ENCODE measurements at regions not wholly inside any gene's neighbourhood (a gene's known extent, or its start where the extent isn't known, plus 50 kb on each side); places are given as distances from the start of the nearest gene placed in this dataset.
"Not testable (repeated sequence)": the region's sequence is repeated elsewhere in the genome, so short reads cannot be mapped to it uniquely, and the experiment has no call there.

- POLR2A ChIA-PET: no interaction called here
- in situ Hi-C loops (cut with MboI): no loop called here
- no peak overlapping the region for H3K4me2 ChIP-seq (ENCODE audit: insufficient read depth, low read length)
- no peaks in the 10 kb centered on the region for H3K79me2 ChIP-seq (ENCODE audit: control insufficient read depth, insufficient read depth, low read length)
- 5% methylated on average over 1 of the region's 1 CpG for WGBS (ENCODE audit: insufficient coverage, low coverage, missing lambda C conversion rate)
- H3K27ac ChIP-seq (ENCODE audit: extremely low read depth, low read depth, low read length): no peak overlapping the region
- CTCF ChIA-PET (ENCODE audit: low intra/inter-chr PET ratio): no interaction called here
- TF ChIP-seq ZBTB2 (IDR thresholded peaks at IDR 0.05) (no peak), RBM34 (IDR thresholded peaks at IDR 0.05; ENCODE audit: borderline replicate concordance, insufficient read depth, low read length) (no peak), RBM39 (optimal IDR thresholded peaks at IDR 0.05; ENCODE audit: low read depth, low read length) (no peak), SMARCA5 (IDR thresholded peaks at IDR 0.05) (no peak), CGGBP1 (CRISPR knock-in tag; IDR thresholded peaks at IDR 0.05) (no peak)
- no peaks in the 10 kb centered on the region for H3K36me3 ChIP-seq (ENCODE audit: control insufficient read depth, insufficient read depth, low read length)
- intact Hi-C loops (cut with micrococcal nuclease): no loop called here
- H4K20me1 ChIP-seq (replicated peaks; ENCODE audit: control insufficient read depth, insufficient read depth, low read length): no peaks in the 10 kb centered on the region
- H3K4me1 ChIP-seq (replicated peaks in 1 of 2; ENCODE audit: control insufficient read depth in 2 of 2, insufficient read depth in 2 of 2, low read length in 2 of 2): 0 out of 5 replicates have a peak, but pooled peaks cover 0 to 3% of the 10 kb centered on the region in 2 experiments
- DNase-seq (ENCODE audit: extremely low read depth in 1 of 4, low spot score in 3 of 4): no peak
- BruUV-seq (replicated peaks): no TSS peak
- FAIRE-seq: no peak
- H3K4me3 ChIP-seq: no peak overlapping the region
- ATAC-seq: no peak
- H3K9ac ChIP-seq (ENCODE audit: insufficient read depth in 1 of 2, low read depth in 2 of 2, low read length in 2 of 2): no peak overlapping the region
- no peak overlapping the region for H2AFZ ChIP-seq (ENCODE audit: low read depth, low read length)
- H3K9me3 ChIP-seq (replicated peaks; ENCODE audit: control insufficient read depth, insufficient read depth, low read depth, low read length): 0 out of 2 replicates have a peak, but pooled peaks cover 3% of the 10 kb centered on the region
- no peaks in the 10 kb centered on the region for H3K9me1 ChIP-seq (ENCODE audit: control insufficient read depth, insufficient read depth, low read length)
- peaks cover 0 to 4% of the 10 kb centered on the region in 2 experiments; a peak in 1 of 5 replicates for H3K27me3 ChIP-seq (ENCODE audit: control insufficient read depth in 2 of 2, insufficient read depth in 2 of 2, low read length in 2 of 2)
Observed at GRCh38 chr6:16882230-16882629, 121.0 kb upstream of the ATXN1 start.

- BruUV-seq (replicated peaks); H3K4me2 ChIP-seq (ENCODE audit: insufficient read depth, low read length); ATAC-seq; DNase-seq (ENCODE audit: extremely low read depth in 1 of 4, low spot score in 3 of 4); H3K27ac ChIP-seq (ENCODE audit: extremely low read depth, low read depth, low read length); H4K20me1 ChIP-seq (replicated peaks; ENCODE audit: control insufficient read depth, insufficient read depth, low read length); H3K27me3 ChIP-seq (ENCODE audit: control insufficient read depth in 2 of 2, insufficient read depth in 2 of 2, low read length in 2 of 2); H3K4me1 ChIP-seq (replicated peaks in 1 of 2; ENCODE audit: control insufficient read depth in 2 of 2, insufficient read depth in 2 of 2, low read length in 2 of 2); H3K9me3 ChIP-seq (replicated peaks; ENCODE audit: control insufficient read depth, insufficient read depth, low read depth, low read length); FAIRE-seq; H3K9me1 ChIP-seq (ENCODE audit: control insufficient read depth, insufficient read depth, low read length); POLR2A ChIA-PET; H3K36me3 ChIP-seq (ENCODE audit: control insufficient read depth, insufficient read depth, low read length); H3K79me2 ChIP-seq (ENCODE audit: control insufficient read depth, insufficient read depth, low read length); in situ Hi-C loops (cut with MboI); H3K4me3 ChIP-seq; H3K9ac ChIP-seq (ENCODE audit: insufficient read depth in 1 of 2, low read depth in 2 of 2, low read length in 2 of 2); intact Hi-C loops (cut with micrococcal nuclease); CTCF ChIA-PET (ENCODE audit: low intra/inter-chr PET ratio); H2AFZ ChIP-seq (ENCODE audit: low read depth, low read length): not testable (repeated sequence)
- 3% methylated on average over 2 of the region's 2 CpGs for WGBS (ENCODE audit: insufficient coverage, low coverage, missing lambda C conversion rate)
- TF ChIP-seq ZNF146 (CRISPR knock-in tag; IDR thresholded peaks at IDR 0.05; ENCODE audit: unreplicated experiment): peak; percentile 85
Observed at GRCh38 chr6:16876852-16877251, 115.6 kb upstream of the ATXN1 start.

Measured in K562 (cell line).